Mesodermal cell (in vitro differentiated cells): ENCODE measurements at regions not wholly inside any gene's neighbourhood (a gene's known extent, or its start where the extent isn't known, plus 50 kb on each side); places are given as distances from the start of the nearest gene placed in this dataset.
A peak's percentile ranks its signal among the peaks of the same experiment; 100 is the strongest.
"Not testable (repeated sequence)": the region's sequence is repeated elsewhere in the genome, so short reads cannot be mapped to it uniquely, and the experiment has no call there.

Experiments used
- H3K27ac ChIP-seq: 2 replicates; pipeline ENCODE4 v1.7.0; 2013; ENCODE audit warnings: mild to moderate bottlenecking, low read depth, low read length, moderate library complexity; ENCODE audit not compliant: severe bottlenecking
- H3K36me3 ChIP-seq: 2 replicates; pipeline ENCODE4 v1.7.1; 2013; ENCODE audit warnings: mild to moderate bottlenecking, low read length, moderate library complexity; ENCODE audit not compliant: control insufficient read depth, insufficient read depth
- H3K4me1 ChIP-seq: one replicate; pipeline ENCODE4 v1.7.1; 2013; ENCODE audit warnings: mild to moderate bottlenecking, low read length; ENCODE audit not compliant: insufficient read depth, control insufficient read depth, poor library complexity, severe bottlenecking
- H3K4me3 ChIP-seq: 2 replicates; pipeline ENCODE4 v1.7.0; 2013; ENCODE audit warnings: low read length, control low read depth, mild to moderate bottlenecking; ENCODE audit not compliant: insufficient read depth, poor library complexity, severe bottlenecking; ENCODE audit errors: extremely low read depth
- H3K9me3 ChIP-seq: 2 replicates; pipeline ENCODE4 v1.7.1; 2013; ENCODE audit warnings: mild to moderate bottlenecking, low read length, moderate library complexity; ENCODE audit not compliant: control insufficient read depth
- WGBS, 2 experiments: methylation state at CpG; one replicate each; pipeline ENCODE4 v1.1.5; 2013; ENCODE audit warnings: missing lambda C conversion rate in 2 of 2; ENCODE audit not compliant: insufficient coverage in 2 of 2; 5-methylcytosine and 5-hydroxymethylcytosine counted together

DNA sequence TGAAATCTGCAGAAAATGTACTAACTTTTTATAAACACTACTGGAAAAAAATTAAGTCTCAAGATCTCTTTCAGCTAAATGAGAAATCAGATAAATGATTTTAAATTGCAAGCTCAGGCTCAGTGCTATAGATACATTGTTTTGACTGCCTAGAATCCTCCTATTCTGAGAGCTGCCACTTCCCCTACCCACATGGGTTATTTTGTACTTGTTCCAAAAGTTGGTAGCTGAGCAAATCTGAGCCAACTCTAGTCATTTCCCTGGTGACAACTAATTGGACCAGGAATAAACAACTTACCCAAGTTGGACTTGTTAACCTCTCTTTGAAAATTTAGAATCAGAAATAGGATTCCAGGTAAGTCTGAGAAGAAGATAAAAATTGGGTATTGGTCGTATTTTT lies 202.1 kb downstream of the MBL2 start:
- no peak overlapping the region for H3K27ac ChIP-seq
- H3K4me3 ChIP-seq, result no peak overlapping the region
- H3K4me1 ChIP-seq, result no peaks in the 10 kb centered on the region
- no peaks in the 10 kb centered on the region for H3K36me3 ChIP-seq
- no CpG with 5 or more reads among the region's 1 CpG for WGBS, 2 experiments
- H3K9me3 ChIP-seq, result no peaks in the 10 kb centered on the region

DNA sequence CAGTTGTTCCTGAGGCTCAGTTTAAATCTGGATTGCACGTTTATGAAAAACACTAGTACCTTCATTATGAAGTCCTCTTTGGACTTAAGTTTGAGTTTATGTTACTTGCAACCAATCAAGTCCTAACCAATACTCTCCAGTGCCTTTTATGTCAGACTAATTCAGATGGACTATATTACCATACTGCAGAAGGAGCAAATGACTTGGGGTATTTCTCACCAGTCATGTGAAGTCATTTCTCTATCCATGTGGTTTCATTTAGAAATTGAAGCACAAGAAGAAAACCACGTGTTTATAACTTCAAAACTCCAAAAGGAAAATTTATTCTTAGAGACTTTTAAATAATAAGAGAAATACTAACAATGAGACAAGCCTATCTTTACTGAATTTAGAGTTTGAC lies 201.6 kb downstream of the MBL2 start:
- no peak overlapping the region for H3K4me3 ChIP-seq
- no peaks in the 10 kb centered on the region for H3K36me3 ChIP-seq
- no peaks in the 10 kb centered on the region for H3K9me3 ChIP-seq
- no peak overlapping the region for H3K27ac ChIP-seq
- H3K4me1 ChIP-seq, result no peaks in the 10 kb centered on the region
- WGBS, 2 experiments, result 83 to 100% methylated on average over 1 of the region's 2 CpGs

DNA sequence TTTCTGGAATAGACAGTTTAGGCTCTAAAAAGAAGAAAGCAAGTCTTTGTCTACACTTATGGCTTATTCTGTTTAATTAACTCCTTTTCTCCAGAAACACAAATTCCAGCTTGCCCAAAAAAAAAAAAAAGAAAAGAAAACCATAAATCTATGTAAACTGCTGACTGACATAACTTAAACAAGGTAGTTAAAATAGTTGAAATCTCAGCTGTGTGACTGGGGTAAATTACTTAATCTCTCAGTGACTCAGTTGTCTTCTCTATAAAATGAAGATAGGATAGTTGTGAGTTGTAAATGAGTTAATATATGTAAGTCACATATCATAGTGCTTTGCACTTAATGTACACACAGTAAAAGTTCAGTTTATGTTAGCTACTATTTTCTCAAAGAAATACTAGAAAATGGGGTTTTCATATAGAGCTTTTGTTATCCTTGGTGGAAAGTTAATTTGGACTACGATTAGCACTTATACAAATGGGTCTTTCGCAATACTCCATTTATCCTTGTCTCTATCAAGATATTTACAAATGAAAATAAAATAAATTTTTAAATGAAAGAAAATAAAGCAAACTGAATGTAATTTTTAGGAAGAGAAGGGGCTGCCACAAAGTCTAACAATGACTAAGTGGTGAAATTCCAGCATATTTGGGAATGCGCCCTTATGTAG lies 200.9 kb downstream of the MBL2 start:
- H3K4me3 ChIP-seq, result no peak overlapping the region
- WGBS, 2 experiments, result no CpG with 5 or more reads among the region's 3 CpGs

GRCh38 chr10:52573347-52573746 lies 199.2 kb downstream of the MBL2 start:
- no peaks in the 10 kb centered on the region for H3K36me3 ChIP-seq
- no peak overlapping the region for H3K27ac ChIP-seq
- H3K4me3 ChIP-seq, result no peak overlapping the region
- no peaks in the 10 kb centered on the region for H3K9me3 ChIP-seq
- WGBS, 2 experiments, result no CpG with 5 or more reads among the region's 2 CpGs
- H3K4me1 ChIP-seq, result no peaks in the 10 kb centered on the region

More for the DNA sequence above, 200.9 kb downstream of the MBL2 start:
- Histone ChIP-seq H3K36me3 (no peaks in the 10 kb centered on the region), H3K27ac (no peak overlapping the region), H3K9me3 (no peaks in the 10 kb centered on the region), H3K4me1 (no peaks in the 10 kb centered on the region)

DNA sequence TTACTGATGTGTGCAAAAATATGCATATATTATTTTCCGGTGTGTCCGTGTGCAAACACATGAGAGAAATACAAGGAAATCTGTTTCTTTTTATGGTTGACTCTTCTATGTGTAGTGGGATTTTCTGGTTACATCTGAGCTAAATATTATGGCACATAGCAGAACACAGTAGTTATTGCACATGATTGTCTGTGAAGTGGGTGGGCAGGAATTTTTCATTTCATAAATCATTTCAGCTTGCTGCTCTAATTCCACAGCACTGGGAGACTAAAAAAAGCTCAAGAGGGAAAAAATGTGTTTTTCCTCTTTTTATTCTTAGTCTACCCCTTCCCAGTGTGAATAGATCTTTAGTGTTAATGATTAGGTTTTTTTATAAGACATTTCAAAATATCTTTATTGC lies 197.9 kb downstream of the MBL2 start:
- no peaks in the 10 kb centered on the region for H3K36me3 ChIP-seq
- H3K4me1 ChIP-seq, result no peaks in the 10 kb centered on the region
- WGBS, 2 experiments, result 80% methylated on average over 2 of the region's 2 CpGs; no CpG with 5 or more reads in 1 of the 2 experiments
- no peak overlapping the region for H3K4me3 ChIP-seq
- no peak overlapping the region for H3K27ac ChIP-seq
- H3K9me3 ChIP-seq, result no peaks in the 10 kb centered on the region

DNA sequence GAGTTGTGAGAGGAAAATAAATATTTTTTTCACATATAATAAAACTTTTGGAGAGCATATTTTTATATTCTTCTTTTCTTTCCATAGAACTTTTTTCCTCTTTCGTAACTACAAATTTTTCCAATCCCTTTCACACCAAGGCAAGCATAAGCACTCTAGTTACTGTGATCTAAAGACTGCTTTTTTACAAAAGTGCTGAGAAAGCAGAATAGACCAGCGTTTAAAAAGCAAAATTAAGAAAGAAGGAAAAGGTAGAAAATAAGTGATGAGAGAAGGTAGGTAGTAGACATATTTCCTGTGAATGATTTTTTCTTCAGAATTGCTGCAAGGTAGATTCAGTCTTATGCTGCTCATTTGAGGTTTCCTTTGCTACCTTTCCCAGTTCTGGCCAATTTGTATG lies 195.5 kb downstream of the MBL2 start:
- peaks cover 6% of the 10 kb centered on the region for H3K9me3 ChIP-seq
- 100% methylated on average over 1 of the region's 2 CpGs for WGBS, 2 experiments
- no peak overlapping the region for H3K4me3 ChIP-seq
- H3K36me3 ChIP-seq, result no peaks in the 10 kb centered on the region
- H3K27ac ChIP-seq, result no peak overlapping the region
- H3K4me1 ChIP-seq, result no peaks in the 10 kb centered on the region

GRCh38 chr10:52578871-52579405 lies 193.6 kb downstream of the MBL2 start:
- peak overlapping the region; percentile 60 for H3K27ac ChIP-seq
- WGBS, 2 experiments, result 94% methylated on average over 2 of the region's 5 CpGs; no CpG with 5 or more reads in 1 of the 2 experiments
- H3K4me3 ChIP-seq, result no peak overlapping the region

GRCh38 chr10:52581636-52582035 lies 190.9 kb downstream of the MBL2 start:
- H3K27ac ChIP-seq, H3K4me3 ChIP-seq, H3K4me1 ChIP-seq, H3K36me3 ChIP-seq: not testable (repeated sequence)
- H3K9me3 ChIP-seq, result peaks cover 19% of the 10 kb centered on the region
- 80 to 100% methylated on average over 1 to 2 of the region's 2 CpGs for WGBS, 2 experiments

More at GRCh38 chr10:52578871-52579405, 193.6 kb downstream of the MBL2 start:
- Histone ChIP-seq H3K9me3 (peaks cover 6% of the 10 kb centered on the region), H3K4me1 (no peaks in the 10 kb centered on the region), H3K36me3 (no peaks in the 10 kb centered on the region)

DNA sequence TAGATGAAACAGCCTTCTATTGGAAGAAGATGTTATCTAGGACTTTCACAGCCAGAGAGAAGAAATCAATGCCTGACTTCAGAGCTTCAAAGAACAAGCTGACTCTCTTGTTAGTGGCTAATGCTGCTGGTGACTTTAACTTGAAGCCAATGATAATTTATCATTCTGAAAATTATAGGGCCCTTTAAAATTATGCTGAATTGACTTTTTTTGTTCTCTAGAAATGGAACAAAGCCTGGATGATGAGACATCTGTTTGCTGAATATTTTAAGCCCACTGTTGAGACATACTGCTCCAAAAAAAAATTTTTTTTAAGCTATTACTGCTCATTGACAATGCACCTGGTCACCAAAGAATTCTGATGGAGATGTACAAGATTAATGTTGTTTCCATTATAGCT lies 189.2 kb downstream of the MBL2 start:
- H3K27ac ChIP-seq, result no peak overlapping the region
- no peak overlapping the region for H3K4me3 ChIP-seq
- no peaks in the 10 kb centered on the region for H3K36me3 ChIP-seq
- no peaks in the 10 kb centered on the region for H3K4me1 ChIP-seq
- peaks cover 25% of the 10 kb centered on the region for H3K9me3 ChIP-seq

GRCh38 chr10:52586710-52587109 lies 185.9 kb downstream of the MBL2 start:
- no peak overlapping the region for H3K27ac ChIP-seq
- H3K36me3 ChIP-seq, result no peaks in the 10 kb centered on the region
- H3K4me1 ChIP-seq, result no peaks in the 10 kb centered on the region
- no CpG with 5 or more reads among the region's 2 CpGs for WGBS, 2 experiments
- peaks cover 18% of the 10 kb centered on the region for H3K9me3 ChIP-seq
- H3K4me3 ChIP-seq, result no peak overlapping the region

DNA sequence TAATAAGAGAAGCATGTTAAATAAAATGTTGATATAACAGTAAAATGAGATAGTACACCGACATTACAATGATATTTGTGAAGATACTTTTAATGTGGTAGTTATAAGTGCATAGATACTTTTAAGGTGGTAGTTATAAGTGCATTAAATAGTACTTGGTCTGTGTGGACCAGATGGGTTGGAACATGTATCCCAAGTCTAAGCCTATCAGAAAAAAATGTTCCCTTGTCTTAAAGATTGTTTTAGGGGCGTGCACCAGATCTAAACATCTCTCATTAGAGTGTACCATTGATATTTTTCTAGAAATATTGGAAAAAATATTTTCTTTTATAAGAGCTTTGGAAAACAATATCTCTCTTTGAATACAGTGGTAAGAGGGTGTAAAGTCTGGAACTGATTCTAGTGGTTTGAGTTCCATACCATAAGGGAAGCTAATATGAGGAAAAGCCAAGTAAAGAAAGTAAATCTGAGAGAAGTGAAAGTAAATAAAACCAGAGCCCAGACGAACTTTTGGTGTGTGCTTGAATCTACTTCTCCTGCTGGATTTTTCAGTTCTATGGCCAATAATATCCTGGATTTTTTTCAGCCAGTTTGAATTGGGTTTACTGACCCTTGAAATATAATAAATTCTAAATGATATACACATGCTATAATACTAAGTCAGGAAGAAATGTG lies 175.3 kb downstream of the MBL2 start:
- Histone ChIP-seq H3K9me3 (no peaks in the 10 kb centered on the region), H3K36me3 (no peaks in the 10 kb centered on the region), H3K4me3 (no peak overlapping the region), H3K4me1 (no peaks in the 10 kb centered on the region), H3K27ac (no peak overlapping the region)
- WGBS, 2 experiments, result 80 to 100% methylated on average over 1 to 2 of the region's 3 CpGs
